ENCODE measurements at regions not wholly inside any gene's neighbourhood (a gene's known extent, or its start where the extent isn't known, plus 50 kb on each side); places are given as distances from the start of the nearest gene placed in this dataset.

- no peak for TF ChIP-seq POLR2AphosphoS5 (IDR thresholded peaks at IDR 0.05; ENCODE audit: low read depth)
- TF ChIP-seq GABPA (IDR thresholded peaks at IDR 0.05; ENCODE audit: low read depth) = no peak
- TF ChIP-seq CTCF (IDR thresholded peaks at IDR 0.05; ENCODE audit: insufficient read depth, low read length) = no peak
- no peak for TF ChIP-seq REST (IDR thresholded peaks at IDR 0.05; ENCODE audit: insufficient replicate concordance, low read depth)
- TF ChIP-seq SPI1 (IDR thresholded peaks at IDR 0.05; ENCODE audit: borderline replicate concordance, low read depth) = no peak
These were observed 202.1 kb upstream of the GPR12 start for GRCh38 chr13:26962671-26963070.

GRCh38 chr13:26961890-26962615, 201.5 kb upstream of the GPR12 start:
- no peak for DNase-seq (ENCODE audit: low read depth in 1 of 2, low spot score in 1 of 2)
- no peak overlapping the region for H3K27ac ChIP-seq (replicated peaks)

More at GRCh38 chr13:26962671-26963070, 202.1 kb upstream of the GPR12 start:
- Histone ChIP-seq H3K27ac (replicated peaks) (no peak overlapping the region), H3K4me3 (replicated peaks; ENCODE audit: insufficient read depth, low read length) (no peak overlapping the region), H3K27me3 (ENCODE audit: insufficient read depth, poor library complexity, severe bottlenecking) (no peaks in the 10 kb centered on the region)
- no peak for DNase-seq (ENCODE audit: low read depth in 1 of 2, low spot score in 1 of 2)

More at GRCh38 chr13:26961890-26962615, 201.5 kb upstream of the GPR12 start:
- no peak overlapping the region for H3K4me3 ChIP-seq (replicated peaks; ENCODE audit: insufficient read depth, low read length)
- no peaks in the 10 kb centered on the region for H3K27me3 ChIP-seq (ENCODE audit: insufficient read depth, poor library complexity, severe bottlenecking)
- no peak for TF ChIP-seq SPI1 (IDR thresholded peaks at IDR 0.05; ENCODE audit: borderline replicate concordance, low read depth)
- TF ChIP-seq CTCF (IDR thresholded peaks at IDR 0.05; ENCODE audit: insufficient read depth, low read length) = no peak
- no peak for TF ChIP-seq REST (IDR thresholded peaks at IDR 0.05; ENCODE audit: insufficient replicate concordance, low read depth)
- no peak for TF ChIP-seq POLR2AphosphoS5 (IDR thresholded peaks at IDR 0.05; ENCODE audit: low read depth)
- TF ChIP-seq GABPA (IDR thresholded peaks at IDR 0.05; ENCODE audit: low read depth) = no peak
